ENCODE measurements at regions not wholly inside any gene's neighbourhood (a gene's known extent, or its start where the extent isn't known, plus 50 kb on each side); places are given as distances from the start of the nearest gene placed in this dataset.
A peak's percentile ranks its signal among the peaks of the same experiment; 100 is the strongest.

DNA sequence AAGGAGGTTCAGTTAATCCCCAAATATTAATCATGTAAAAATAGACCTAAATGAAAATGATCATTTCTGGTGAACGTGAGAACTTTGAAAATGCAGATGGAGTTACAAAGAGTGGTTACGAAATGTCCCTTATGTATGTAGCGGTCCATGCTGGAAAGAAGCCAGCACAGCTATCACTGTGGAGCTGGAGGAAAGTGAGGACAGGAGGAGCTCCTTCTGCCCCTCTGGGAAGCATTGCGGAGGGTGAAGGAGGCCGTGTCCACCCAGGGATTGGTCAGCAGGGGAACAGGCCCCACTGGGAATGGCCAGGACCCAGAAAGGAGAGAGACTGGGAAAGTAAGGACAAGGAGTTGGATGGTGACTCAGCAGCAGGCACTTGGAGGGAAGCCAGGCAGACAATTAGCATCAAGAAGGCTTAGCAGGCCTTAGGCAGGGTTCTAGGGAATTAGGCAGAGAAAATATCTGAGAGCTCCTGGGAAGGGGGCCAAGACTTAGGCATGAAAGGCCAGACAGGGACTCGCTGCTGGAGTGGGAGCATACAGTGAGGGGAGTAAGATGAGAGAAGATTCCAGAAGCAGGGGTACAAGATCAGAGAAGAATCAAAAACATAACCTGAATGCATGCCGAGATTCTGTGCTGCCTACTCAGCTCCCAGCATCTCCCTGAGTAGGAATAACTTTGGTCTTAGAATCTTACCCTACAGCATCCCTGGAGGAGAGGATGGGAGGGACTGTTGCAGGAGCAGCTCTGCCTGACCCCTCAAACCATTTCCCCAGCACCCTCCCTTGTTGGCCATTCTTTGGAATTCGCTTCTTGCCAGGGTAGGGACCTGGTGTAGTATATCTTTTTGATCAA lies 171.0 kb upstream of the UMPS start:
- TF ChIP-seq, protein P1, sequence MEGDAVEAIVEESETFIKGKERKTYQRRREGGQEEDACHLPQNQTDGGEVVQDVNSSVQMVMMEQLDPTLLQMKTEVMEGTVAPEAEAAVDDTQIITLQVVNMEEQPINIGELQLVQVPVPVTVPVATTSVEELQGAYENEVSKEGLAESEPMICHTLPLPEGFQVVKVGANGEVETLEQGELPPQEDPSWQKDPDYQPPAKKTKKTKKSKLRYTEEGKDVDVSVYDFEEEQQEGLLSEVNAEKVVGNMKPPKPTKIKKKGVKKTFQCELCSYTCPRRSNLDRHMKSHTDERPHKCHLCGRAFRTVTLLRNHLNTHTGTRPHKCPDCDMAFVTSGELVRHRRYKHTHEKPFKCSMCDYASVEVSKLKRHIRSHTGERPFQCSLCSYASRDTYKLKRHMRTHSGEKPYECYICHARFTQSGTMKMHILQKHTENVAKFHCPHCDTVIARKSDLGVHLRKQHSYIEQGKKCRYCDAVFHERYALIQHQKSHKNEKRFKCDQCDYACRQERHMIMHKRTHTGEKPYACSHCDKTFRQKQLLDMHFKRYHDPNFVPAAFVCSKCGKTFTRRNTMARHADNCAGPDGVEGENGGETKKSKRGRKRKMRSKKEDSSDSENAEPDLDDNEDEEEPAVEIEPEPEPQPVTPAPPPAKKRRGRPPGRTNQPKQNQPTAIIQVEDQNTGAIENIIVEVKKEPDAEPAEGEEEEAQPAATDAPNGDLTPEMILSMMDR (IDR thresholded peaks at IDR 0.05; ENCODE audit: extremely low read depth, missing control alignments) = no peak
- no peak for DNase-seq (ENCODE audit: low spot score)

GRCh38 chr3:124559846-124560574 lies 170.2 kb upstream of the UMPS start:
- TF ChIP-seq, protein P1 (IDR thresholded peaks at IDR 0.05; ENCODE audit: extremely low read depth, missing control alignments) = peak; percentile 84
- DNase-seq (ENCODE audit: low spot score) = peak; percentile 77

DNA sequence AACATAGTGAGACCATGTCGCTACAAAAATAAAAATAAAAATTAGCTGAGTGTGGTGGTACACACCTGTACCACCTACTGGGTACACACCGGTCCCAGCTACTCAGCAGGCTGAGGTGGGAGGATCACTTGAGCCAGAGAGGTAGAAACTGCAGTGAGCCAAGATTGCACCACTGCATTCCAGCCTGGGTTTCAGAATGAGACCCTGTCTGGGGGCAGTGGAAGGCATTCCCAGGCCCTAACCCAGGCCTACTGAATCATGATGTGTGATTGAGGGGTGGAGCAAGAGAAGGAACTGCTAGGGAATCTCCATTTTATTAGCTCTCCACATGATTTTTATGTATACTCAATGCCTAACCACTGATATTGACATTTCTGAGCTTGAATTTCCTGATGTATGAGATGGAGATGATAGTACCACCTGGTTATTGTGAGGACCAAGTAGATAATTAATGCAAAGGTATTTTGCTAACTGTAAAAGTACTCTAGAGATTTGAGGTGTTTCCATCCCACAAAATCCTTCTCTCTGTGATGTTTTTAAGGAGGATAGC lies 169.5 kb upstream of the UMPS start:
- TF ChIP-seq, protein P1 (IDR thresholded peaks at IDR 0.05; ENCODE audit: extremely low read depth, missing control alignments) = no peak
- no peak for DNase-seq (ENCODE audit: low spot score)

- no peak for DNase-seq (ENCODE audit: low spot score)
- TF ChIP-seq, protein P1 (IDR thresholded peaks at IDR 0.05; ENCODE audit: extremely low read depth, missing control alignments) = no peak
Observed at GRCh38 chr3:124562769-124563168, 167.5 kb upstream of the UMPS start.

DNA sequence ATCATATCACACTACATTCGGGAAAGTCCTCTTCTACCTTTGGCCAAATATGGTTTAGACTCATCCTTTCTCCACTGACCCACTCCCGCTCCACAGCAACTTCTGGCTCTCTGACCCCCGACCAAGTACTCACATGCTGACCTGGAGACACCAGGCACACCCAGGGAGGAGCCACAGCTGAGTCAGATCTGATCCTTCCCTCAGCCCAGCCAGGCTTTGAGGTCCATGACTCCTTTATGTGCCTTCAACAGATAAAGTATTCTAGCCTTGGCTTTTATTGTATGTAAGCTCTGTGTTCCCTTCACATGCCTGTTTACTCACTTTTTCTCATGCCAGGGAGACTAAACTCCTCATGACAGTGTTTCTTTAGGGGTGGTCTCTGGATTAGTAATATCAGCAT lies 166.9 kb upstream of the UMPS start:
- TF ChIP-seq, protein P1 (IDR thresholded peaks at IDR 0.05; ENCODE audit: extremely low read depth, missing control alignments) = no peak
- DNase-seq (ENCODE audit: low spot score) = no peak

- TF ChIP-seq, protein P1 (IDR thresholded peaks at IDR 0.05; ENCODE audit: extremely low read depth, missing control alignments) = peak; percentile 52
- peak; percentile 73 for DNase-seq (ENCODE audit: low spot score)
Observed at GRCh38 chr3:124565013-124565412, 165.2 kb upstream of the UMPS start.

DNA sequence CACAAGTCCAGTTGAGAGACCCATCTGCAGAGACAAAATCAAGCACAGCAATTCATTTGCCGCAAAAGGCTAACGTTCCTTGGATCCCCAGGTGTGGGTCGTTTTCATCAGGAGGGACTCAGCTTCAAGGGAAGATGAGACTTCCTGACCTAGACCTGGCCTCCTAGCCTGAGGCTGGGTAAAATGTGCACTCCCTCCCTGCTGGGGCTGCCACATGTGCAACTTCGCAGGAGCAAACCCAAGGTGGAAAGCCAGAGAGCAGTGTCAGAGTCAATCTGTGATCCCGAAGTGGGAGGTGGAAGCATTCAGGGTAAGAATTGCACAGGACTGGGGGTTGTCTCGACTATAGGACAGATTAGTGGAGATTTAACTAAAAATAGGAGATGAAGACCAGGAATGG lies 164.7 kb upstream of the UMPS start:
- TF ChIP-seq, protein P1 (IDR thresholded peaks at IDR 0.05; ENCODE audit: extremely low read depth, missing control alignments) = no peak

More for the DNA sequence above, 164.7 kb upstream of the UMPS start:
- no peak for DNase-seq (ENCODE audit: low spot score)
